Thyroid gland (tissue), 4 donors: ENCODE measurements at regions not wholly inside any gene's neighbourhood (a gene's known extent, or its start where the extent isn't known, plus 50 kb on each side); places are given as distances from the start of the nearest gene placed in this dataset.

Experiments used
- POLR2A ChIP-seq, 2 donors: fragments of 450-650 bp; IDR thresholded peaks; one replicate each; pipeline ENCODE4 v1.6.1; 2017; ENCODE audit warnings: antibody characterized with exemption in 2 of 2, mild to moderate bottlenecking in 2 of 2, moderate library complexity in 1 of 2
- TF ChIP-seq, protein P1 (sequence below), 6 experiments: fragments of 200-600 bp in 3 of 6; fragments of 450-650 bp in 3 of 6; sonication (generic) in 3 of 6; IDR thresholded peaks; one replicate each; pipeline ENCODE4 v1.5.1; 2016 to 2019; ENCODE audit warnings: antibody characterized with exemption in 6 of 6, mild to moderate bottlenecking in 2 of 6, inconsistent platforms in 1 of 6, moderate library complexity in 1 of 6

DNA sequence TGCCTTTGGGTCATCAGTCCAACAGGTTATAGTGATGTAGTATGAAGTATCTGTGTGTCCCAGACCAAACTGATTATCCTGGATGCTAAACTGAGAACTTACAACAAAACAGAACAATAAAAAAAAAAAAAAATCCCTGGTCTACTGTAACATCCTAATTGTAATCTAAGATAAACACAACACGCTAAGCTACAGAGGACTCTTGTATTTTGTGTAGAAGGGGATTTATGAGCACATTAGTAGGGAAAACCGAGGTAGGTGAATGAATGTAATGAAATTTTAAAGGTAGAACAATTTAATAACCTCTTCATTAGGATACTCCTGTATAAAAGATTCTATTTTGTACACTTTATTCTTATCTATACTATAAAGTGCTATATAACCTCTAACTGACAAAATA is 424.1 kb downstream of the NDFIP2 start:
- TF ChIP-seq, protein P1, sequence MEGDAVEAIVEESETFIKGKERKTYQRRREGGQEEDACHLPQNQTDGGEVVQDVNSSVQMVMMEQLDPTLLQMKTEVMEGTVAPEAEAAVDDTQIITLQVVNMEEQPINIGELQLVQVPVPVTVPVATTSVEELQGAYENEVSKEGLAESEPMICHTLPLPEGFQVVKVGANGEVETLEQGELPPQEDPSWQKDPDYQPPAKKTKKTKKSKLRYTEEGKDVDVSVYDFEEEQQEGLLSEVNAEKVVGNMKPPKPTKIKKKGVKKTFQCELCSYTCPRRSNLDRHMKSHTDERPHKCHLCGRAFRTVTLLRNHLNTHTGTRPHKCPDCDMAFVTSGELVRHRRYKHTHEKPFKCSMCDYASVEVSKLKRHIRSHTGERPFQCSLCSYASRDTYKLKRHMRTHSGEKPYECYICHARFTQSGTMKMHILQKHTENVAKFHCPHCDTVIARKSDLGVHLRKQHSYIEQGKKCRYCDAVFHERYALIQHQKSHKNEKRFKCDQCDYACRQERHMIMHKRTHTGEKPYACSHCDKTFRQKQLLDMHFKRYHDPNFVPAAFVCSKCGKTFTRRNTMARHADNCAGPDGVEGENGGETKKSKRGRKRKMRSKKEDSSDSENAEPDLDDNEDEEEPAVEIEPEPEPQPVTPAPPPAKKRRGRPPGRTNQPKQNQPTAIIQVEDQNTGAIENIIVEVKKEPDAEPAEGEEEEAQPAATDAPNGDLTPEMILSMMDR (IDR thresholded peaks at IDR 0.05) = no peak
- TF ChIP-seq POLR2A (IDR thresholded peaks at IDR 0.05) = no peak
